ENCODE measurements at regions not wholly inside any gene's neighbourhood (a gene's known extent, or its start where the extent isn't known, plus 50 kb on each side); places are given as distances from the start of the nearest gene placed in this dataset.
"Not testable (repeated sequence)": the region's sequence is repeated elsewhere in the genome, so short reads cannot be mapped to it uniquely, and the experiment has no call there.

- H3K27me3 ChIP-seq (ENCODE audit: control insufficient read depth in 2 of 2, insufficient read depth in 2 of 2, low read length in 2 of 2) = no peaks in the 10 kb centered on the region
- H4K20me1 ChIP-seq (replicated peaks; ENCODE audit: control insufficient read depth, extremely low read depth, insufficient read depth, low read length) = no peaks in the 10 kb centered on the region
- no peak overlapping the region for H2AFZ ChIP-seq (ENCODE audit: low read depth, low read length)
- no peak overlapping the region for H3K9ac ChIP-seq (replicated peaks; ENCODE audit: extremely low read depth, insufficient read depth, low read length)
- intact Hi-C loops (cut with micrococcal nuclease) (no loop called here), dilution Hi-C loops (cut with MboI; ENCODE audit: extremely low pct_ligation_motif_present, low sequenced_read_pairs) (no loop called here)
- TF ChIP-seq FOS (IDR thresholded peaks at IDR 0.05; ENCODE audit: borderline replicate concordance, insufficient read depth, low read length) (peak; percentile 19), GATA2 (IDR thresholded peaks at IDR 0.05; ENCODE audit: insufficient read depth, insufficient read length, low read depth, low read length) (no peak)
- DNase-seq (ENCODE audit: low read depth, low spot score) = peak; percentile 21
- no peaks in the 10 kb centered on the region for H3K79me2 ChIP-seq (ENCODE audit: control insufficient read depth, insufficient read depth, low read length)
- H3K4me2 ChIP-seq (ENCODE audit: insufficient read depth, low read length) = no peak overlapping the region
- H3K4me3 ChIP-seq (replicated peaks in 1 of 3; ENCODE audit: insufficient read depth in 1 of 3, low read depth in 1 of 3, low read length in 3 of 3) = no peak overlapping the region
- H3K4me1 ChIP-seq (ENCODE audit: control insufficient read depth, extremely low read depth, insufficient read depth, low read length) = no peaks in the 10 kb centered on the region
- no peaks in the 10 kb centered on the region for H3K9me1 ChIP-seq (replicated peaks; ENCODE audit: control insufficient read depth, extremely low read depth, insufficient read depth, low read length)
- H3K36me3 ChIP-seq (ENCODE audit: control insufficient read depth in 2 of 2, extremely low read depth in 1 of 2, insufficient read depth in 2 of 2, low read length in 2 of 2) = no peaks in the 10 kb centered on the region
- ChIA-PET POLR2A (no interaction called here), CTCF (interaction anchor here (0.9 to 1.8 kb wide), 5 partner anchors 9 to 637 kb away, joined by 3 to 5 read pairs (median 3); no protein-coding TSS in a partner anchor)
- no peaks in the 10 kb centered on the region for H3K9me3 ChIP-seq (replicated peaks; ENCODE audit: control insufficient read depth, insufficient read depth, low read length)
- H3K27ac ChIP-seq (ENCODE audit: insufficient read depth, low read depth, low read length) = no peak overlapping the region
- no TSS peak for BruUV-seq (replicated peaks)
- FAIRE-seq = no peak
Measured at GRCh38 chr4:79678472-79679202, 270.6 kb upstream of the GK2 start.

DNA sequence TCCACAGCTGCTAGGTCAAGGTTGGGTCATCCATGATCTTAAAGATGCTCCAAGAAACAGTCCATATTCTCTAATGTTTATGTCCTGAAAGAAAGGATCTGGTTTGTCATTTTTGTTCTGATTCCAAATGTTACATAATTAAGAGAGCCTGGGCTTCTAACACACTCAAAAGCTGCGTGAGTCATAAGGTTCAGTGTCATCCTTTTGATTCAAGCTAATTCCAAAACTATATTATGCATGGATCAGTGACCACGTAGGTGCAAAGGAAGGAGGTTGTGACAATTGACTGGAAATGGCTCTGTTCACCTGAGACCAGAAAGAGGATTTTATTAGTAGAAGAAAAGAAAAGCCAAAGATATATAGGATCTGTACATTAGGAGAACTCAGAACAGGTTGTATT is 268.7 kb upstream of the GK2 start:
- POLR2A ChIA-PET = no interaction called here
- no peaks in the 10 kb centered on the region for H3K36me3 ChIP-seq (ENCODE audit: control insufficient read depth in 2 of 2, extremely low read depth in 1 of 2, insufficient read depth in 2 of 2, low read length in 2 of 2)
- H3K27me3 ChIP-seq (ENCODE audit: control insufficient read depth in 2 of 2, insufficient read depth in 2 of 2, low read length in 2 of 2) = no peaks in the 10 kb centered on the region
- TF ChIP-seq CTCF (IDR thresholded peaks at IDR 0.05; ENCODE audit: extremely low read depth in 1 of 2, insufficient read depth in 1 of 2, low read depth in 1 of 2, low read length in 2 of 2) (no peak), JUN (IDR thresholded peaks at IDR 0.05; ENCODE audit: borderline replicate concordance, insufficient read depth, insufficient read length, low read depth) (no peak)
- H2AFZ ChIP-seq (ENCODE audit: low read depth, low read length) = no peak overlapping the region
- H3K4me3 ChIP-seq (replicated peaks in 1 of 3; ENCODE audit: insufficient read depth in 1 of 3, low read depth in 1 of 3, low read length in 3 of 3) = no peak overlapping the region
- H3K4me2 ChIP-seq (ENCODE audit: insufficient read depth, low read length) = no peak overlapping the region
- no peak for FAIRE-seq
- BruUV-seq (replicated peaks) = no TSS peak
- no peaks in the 10 kb centered on the region for H3K9me3 ChIP-seq (replicated peaks; ENCODE audit: control insufficient read depth, insufficient read depth, low read length)
- no peaks in the 10 kb centered on the region for H3K4me1 ChIP-seq (ENCODE audit: control insufficient read depth, extremely low read depth, insufficient read depth, low read length)
- intact Hi-C loops (cut with micrococcal nuclease) (no loop called here), dilution Hi-C loops (cut with MboI; ENCODE audit: extremely low pct_ligation_motif_present, low sequenced_read_pairs) (no loop called here)
- no peak for DNase-seq (ENCODE audit: low read depth, low spot score)
- H4K20me1 ChIP-seq (replicated peaks; ENCODE audit: control insufficient read depth, extremely low read depth, insufficient read depth, low read length) = no peaks in the 10 kb centered on the region
- H3K9me1 ChIP-seq (replicated peaks; ENCODE audit: control insufficient read depth, extremely low read depth, insufficient read depth, low read length) = no peaks in the 10 kb centered on the region
- H3K9ac ChIP-seq (replicated peaks; ENCODE audit: extremely low read depth, insufficient read depth, low read length) = no peak overlapping the region
- no peak overlapping the region for H3K27ac ChIP-seq (ENCODE audit: insufficient read depth, low read depth, low read length)
- CTCF ChIA-PET = no interaction called here
- H3K79me2 ChIP-seq (ENCODE audit: control insufficient read depth, insufficient read depth, low read length) = no peaks in the 10 kb centered on the region

DNA sequence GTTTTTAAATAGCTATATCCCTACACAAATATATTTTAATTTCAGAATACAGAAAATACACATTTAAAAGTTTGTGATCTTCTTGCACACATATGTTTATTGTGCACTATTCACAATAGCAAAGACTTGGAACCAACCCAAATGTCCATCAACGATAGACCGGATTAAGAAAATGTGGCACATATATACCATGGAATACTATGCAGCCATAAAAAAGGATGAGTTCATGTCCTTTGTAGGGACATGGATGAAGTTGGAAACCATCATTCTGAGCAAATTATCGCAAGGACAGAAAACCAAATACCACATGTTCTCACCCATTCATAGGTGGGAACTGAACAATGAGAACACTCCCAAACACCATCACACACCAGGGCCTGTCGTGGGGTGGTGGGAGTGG is 266.9 kb upstream of the GK2 start:
- H3K27me3 ChIP-seq (ENCODE audit: control insufficient read depth in 2 of 2, insufficient read depth in 2 of 2, low read length in 2 of 2); H3K36me3 ChIP-seq (ENCODE audit: control insufficient read depth in 2 of 2, extremely low read depth in 1 of 2, insufficient read depth in 2 of 2, low read length in 2 of 2); POLR2A ChIA-PET; H3K9ac ChIP-seq (replicated peaks; ENCODE audit: extremely low read depth, insufficient read depth, low read length); H4K20me1 ChIP-seq (replicated peaks; ENCODE audit: control insufficient read depth, extremely low read depth, insufficient read depth, low read length); dilution Hi-C loops (cut with MboI; ENCODE audit: extremely low pct_ligation_motif_present, low sequenced_read_pairs); H3K27ac ChIP-seq (ENCODE audit: insufficient read depth, low read depth, low read length); H3K4me1 ChIP-seq (ENCODE audit: control insufficient read depth, extremely low read depth, insufficient read depth, low read length); FAIRE-seq; H2AFZ ChIP-seq (ENCODE audit: low read depth, low read length); H3K9me3 ChIP-seq (replicated peaks; ENCODE audit: control insufficient read depth, insufficient read depth, low read length); H3K79me2 ChIP-seq (ENCODE audit: control insufficient read depth, insufficient read depth, low read length); BruUV-seq (replicated peaks); DNase-seq (ENCODE audit: low read depth, low spot score); H3K9me1 ChIP-seq (replicated peaks; ENCODE audit: control insufficient read depth, extremely low read depth, insufficient read depth, low read length); CTCF ChIA-PET; intact Hi-C loops (cut with micrococcal nuclease); H3K4me2 ChIP-seq (ENCODE audit: insufficient read depth, low read length); H3K4me3 ChIP-seq (replicated peaks in 1 of 3; ENCODE audit: insufficient read depth in 1 of 3, low read depth in 1 of 3, low read length in 3 of 3): not testable (repeated sequence)
